ENCODE measurements at regions not wholly inside any gene's neighbourhood (a gene's known extent, or its start where the extent isn't known, plus 50 kb on each side); places are given as distances from the start of the nearest gene placed in this dataset.
A peak's percentile ranks its signal among the peaks of the same experiment; 100 is the strongest.

DNA sequence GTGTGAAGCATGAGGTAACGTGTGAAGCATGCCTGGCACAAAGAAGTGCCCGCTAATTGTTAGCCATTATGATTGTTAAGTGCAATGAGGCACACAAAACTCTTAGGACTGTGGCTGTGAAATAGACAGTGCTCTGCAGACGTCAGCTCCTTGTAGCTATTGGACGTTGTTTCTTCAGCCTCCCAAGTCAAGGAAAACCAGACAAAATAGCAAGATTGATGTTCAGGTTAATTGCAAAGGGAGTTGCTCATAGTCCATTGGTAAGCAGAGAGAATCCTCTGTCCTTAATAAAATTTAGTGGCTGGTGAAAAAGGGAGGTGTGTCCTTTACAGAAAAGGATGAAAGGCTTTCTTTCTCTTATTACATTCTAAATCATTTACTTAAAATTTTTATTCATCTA lies 54.6 kb upstream of the MBP start:
- peak; percentile 21 for DNase-seq (ENCODE audit: low read depth)

DNA sequence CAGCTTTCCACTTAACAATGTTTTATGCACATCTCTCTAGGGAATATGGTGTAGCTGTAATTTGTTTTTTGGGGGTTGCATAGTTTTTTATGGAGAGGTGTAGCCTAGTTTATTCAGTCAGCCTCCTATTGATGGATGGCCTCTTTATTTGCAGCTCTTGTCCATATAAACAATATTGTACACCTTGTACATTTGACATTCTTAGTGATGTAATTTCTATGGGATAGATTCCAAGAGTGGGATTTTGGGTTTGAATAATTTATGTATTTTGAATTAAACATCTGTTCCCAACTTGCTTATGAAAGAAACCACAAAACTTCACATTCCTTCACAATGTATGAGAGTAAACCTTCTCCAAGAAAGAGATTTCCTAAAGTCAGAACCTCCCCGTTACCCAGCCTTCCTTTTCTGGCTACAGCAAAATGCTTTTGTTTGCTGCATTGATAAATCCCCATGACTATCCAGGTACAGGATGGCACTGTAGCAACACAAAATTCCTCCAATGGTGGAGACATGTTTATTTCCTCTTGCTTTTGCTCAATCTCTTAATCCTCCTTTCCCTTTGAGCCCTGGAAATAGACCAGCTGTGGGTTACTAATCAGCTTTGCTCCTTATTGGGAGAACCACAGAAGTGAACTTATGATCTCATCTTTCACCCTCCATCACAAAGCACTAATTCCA lies 58.4 kb upstream of the GALR1 start:
- peak; percentile 100 for DNase-seq (ENCODE audit: low read depth)

- DNase-seq (ENCODE audit: low read depth), result no peak
Observed at GRCh38 chr18:77197073-77197472, 52.6 kb upstream of the GALR1 start.

DNA sequence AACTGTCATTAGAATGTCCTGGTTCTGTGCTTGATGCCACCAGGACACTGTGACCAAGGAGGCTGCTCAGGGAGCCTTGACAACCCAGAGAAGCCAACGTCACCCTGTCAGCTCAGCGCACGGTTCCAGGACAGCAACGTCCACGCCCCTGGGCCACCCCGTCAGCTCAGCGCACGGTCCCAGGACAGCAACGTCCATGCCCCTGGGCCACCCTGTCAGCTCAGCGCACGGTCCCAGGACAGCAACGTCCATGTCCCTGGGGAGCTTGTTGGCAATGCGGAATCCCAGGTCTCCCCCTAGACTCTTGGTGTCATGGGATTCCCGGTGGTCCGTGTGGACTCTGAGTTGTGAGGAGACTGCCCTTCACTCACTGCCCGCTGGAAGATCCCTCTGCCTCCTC lies 51.0 kb upstream of the GALR1 start:
- DNase-seq (ENCODE audit: low read depth), result no peak

GRCh38 chr18:77199707-77200106 lies 49.9 kb upstream of the GALR1 start:
- DNase-seq (ENCODE audit: low read depth), result peak; percentile 51
